SK-N-SH (cell line): ENCODE measurements at regions not wholly inside any gene's neighbourhood (a gene's known extent, or its start where the extent isn't known, plus 50 kb on each side); places are given as distances from the start of the nearest gene placed in this dataset.

ENCODE experiments used
- EP300 ChIP-seq, 2 experiments: IDR thresholded peaks; 2 replicates each; pipeline versions ENCODE4 v1.4.0 to v1.6.1; 2012; ENCODE audit warnings: borderline replicate concordance in 1 of 2, low read depth in 1 of 2, low read length in 1 of 2
- EZH2phosphoT487 ChIP-seq: fragments of 200-600 bp; sonication (generic); IDR thresholded peaks from 2 replicates; pipeline ENCODE4 v1.6.1; 2017; ENCODE audit warnings: low read depth, mixed run types, mild to moderate bottlenecking, antibody characterized with exemption, moderate library complexity, borderline replicate concordance
- FOSL2 ChIP-seq: IDR thresholded peaks from 2 replicates; pipeline ENCODE4 v1.4.0; 2012; ENCODE audit warnings: low read depth, mild to moderate bottlenecking, moderate library complexity, borderline replicate concordance
- MEF2A ChIP-seq: IDR thresholded peaks from 2 replicates; pipeline ENCODE4 v1.4.0; 2012; ENCODE audit warnings: low read depth, borderline replicate concordance
- MXI1 ChIP-seq: IDR thresholded peaks from 2 replicates; pipeline ENCODE4 v1.6.1; 2012; ENCODE audit warnings: mild to moderate bottlenecking, low read depth, low read length, improper control_type of control experiment
- POLR2AphosphoS5 ChIP-seq: IDR thresholded peaks from 2 replicates; pipeline ENCODE4 v1.6.1; 2012; ENCODE audit warnings: low read depth, low read length
- RFX5 ChIP-seq: IDR thresholded peaks from 2 replicates; pipeline ENCODE4 v1.6.1; 2012; ENCODE audit warnings: mild to moderate bottlenecking, improper control_type of control experiment, low read length
- TAF1 ChIP-seq: IDR thresholded peaks from 2 replicates; pipeline ENCODE4 v1.6.1; 2012; ENCODE audit warnings: low read depth, mild to moderate bottlenecking, low read length, moderate library complexity, borderline replicate concordance
- TCF12 ChIP-seq: IDR thresholded peaks from 2 replicates; pipeline ENCODE4 v1.4.0; 2012
- YY1 ChIP-seq: IDR thresholded peaks from 2 replicates; pipeline ENCODE4 v1.4.0; 2012; ENCODE audit warnings: low read depth, mild to moderate bottlenecking
- TF ChIP-seq, protein P1 (sequence below): fragments of 200-600 bp; sonication (generic); IDR thresholded peaks from 2 replicates; pipeline ENCODE4 v1.6.1; 2017; ENCODE audit warnings: antibody characterized with exemption, mild to moderate bottlenecking, moderate library complexity
- TF ChIP-seq, protein P2 (sequence below): IDR thresholded peaks from 2 replicates; pipeline ENCODE4 v1.4.0; 2012; ENCODE audit warnings: low read depth, borderline replicate concordance

GRCh38 chr1:229119876-229120275 lies 151.0 kb upstream of the RAB4A start:
- TF ChIP-seq TCF12 (no peak), EP300 (IDR thresholded peaks at IDR 0.05; ENCODE audit: borderline replicate concordance in 1 of 2, low read depth in 1 of 2, low read length in 1 of 2) (no peak), MXI1 (no peak), MEF2A (no peak), POLR2AphosphoS5 (no peak), YY1 (no peak), FOSL2 (no peak), EZH2phosphoT487 (no peak), RFX5 (no peak), TAF1 (no peak)
- TF ChIP-seq, protein P1, sequence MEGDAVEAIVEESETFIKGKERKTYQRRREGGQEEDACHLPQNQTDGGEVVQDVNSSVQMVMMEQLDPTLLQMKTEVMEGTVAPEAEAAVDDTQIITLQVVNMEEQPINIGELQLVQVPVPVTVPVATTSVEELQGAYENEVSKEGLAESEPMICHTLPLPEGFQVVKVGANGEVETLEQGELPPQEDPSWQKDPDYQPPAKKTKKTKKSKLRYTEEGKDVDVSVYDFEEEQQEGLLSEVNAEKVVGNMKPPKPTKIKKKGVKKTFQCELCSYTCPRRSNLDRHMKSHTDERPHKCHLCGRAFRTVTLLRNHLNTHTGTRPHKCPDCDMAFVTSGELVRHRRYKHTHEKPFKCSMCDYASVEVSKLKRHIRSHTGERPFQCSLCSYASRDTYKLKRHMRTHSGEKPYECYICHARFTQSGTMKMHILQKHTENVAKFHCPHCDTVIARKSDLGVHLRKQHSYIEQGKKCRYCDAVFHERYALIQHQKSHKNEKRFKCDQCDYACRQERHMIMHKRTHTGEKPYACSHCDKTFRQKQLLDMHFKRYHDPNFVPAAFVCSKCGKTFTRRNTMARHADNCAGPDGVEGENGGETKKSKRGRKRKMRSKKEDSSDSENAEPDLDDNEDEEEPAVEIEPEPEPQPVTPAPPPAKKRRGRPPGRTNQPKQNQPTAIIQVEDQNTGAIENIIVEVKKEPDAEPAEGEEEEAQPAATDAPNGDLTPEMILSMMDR: no peak
- TF ChIP-seq, protein P2, sequence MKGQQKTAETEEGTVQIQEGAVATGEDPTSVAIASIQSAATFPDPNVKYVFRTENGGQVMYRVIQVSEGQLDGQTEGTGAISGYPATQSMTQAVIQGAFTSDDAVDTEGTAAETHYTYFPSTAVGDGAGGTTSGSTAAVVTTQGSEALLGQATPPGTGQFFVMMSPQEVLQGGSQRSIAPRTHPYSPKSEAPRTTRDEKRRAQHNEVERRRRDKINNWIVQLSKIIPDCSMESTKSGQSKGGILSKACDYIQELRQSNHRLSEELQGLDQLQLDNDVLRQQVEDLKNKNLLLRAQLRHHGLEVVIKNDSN: no peak
